Lung (tissue), 11 donors: ENCODE measurements at regions not wholly inside any gene's neighbourhood (a gene's known extent, or its start where the extent isn't known, plus 50 kb on each side); places are given as distances from the start of the nearest gene placed in this dataset.
A peak's percentile ranks its signal among the peaks of the same experiment; 100 is the strongest.

Source experiments
- ATAC-seq: fragments of 200-7000 bp; cut with Tn5 transposase; one replicate; pipeline ENCODE4 v1.9.1; 2020; ENCODE audit warnings: moderate number of reproducible peaks; ENCODE audit not compliant: insufficient read depth, low FRiP score
- DNase-seq, 3 donors: peaks; one replicate each; pipeline ENCODE4 v3.0.0-alpha.2; 2013 to 2017
- H3K27ac ChIP-seq, 2 donors: one replicate each; pipeline ENCODE4 v1.5.1; 2013; ENCODE audit warnings: mild to moderate bottlenecking in 2 of 2, moderate library complexity in 2 of 2, control low read depth in 1 of 2, inconsistent platforms in 1 of 2, low read depth in 1 of 2, low read length in 1 of 2
- H3K27me3 ChIP-seq, 3 donors: one replicate each; pipeline ENCODE4 v1.5.1; 2013; ENCODE audit warnings: low read length in 2 of 3; ENCODE audit not compliant: control insufficient read depth in 3 of 3, insufficient read depth in 3 of 3
- H3K36me3 ChIP-seq, 4 donors: one replicate each; pipeline ENCODE4 v1.5.1; 2013; ENCODE audit warnings: low read length in 4 of 4, mild to moderate bottlenecking in 1 of 4, moderate library complexity in 1 of 4; ENCODE audit not compliant: control insufficient read depth in 4 of 4, insufficient read depth in 4 of 4
- H3K4me1 ChIP-seq, 5 donors: one replicate each; pipeline ENCODE4 v1.5.1; 2013; ENCODE audit warnings: low read length in 5 of 5, mild to moderate bottlenecking in 2 of 5, moderate library complexity in 1 of 5; ENCODE audit not compliant: control insufficient read depth in 5 of 5, insufficient read depth in 5 of 5
- H3K4me3 ChIP-seq: one replicate; pipeline ENCODE4 v1.5.1; 2013; ENCODE audit warnings: mild to moderate bottlenecking, control low read depth, moderate library complexity
- H3K9ac ChIP-seq, 2 donors: one replicate each; pipeline ENCODE4 v1.5.1; 2013; ENCODE audit warnings: low read length in 2 of 2, control low read depth in 1 of 2; ENCODE audit not compliant: insufficient read depth in 1 of 2
- H3K9me3 ChIP-seq, 4 donors: one replicate each; pipeline ENCODE4 v1.5.1; 2013; ENCODE audit warnings: low read length in 3 of 4, mild to moderate bottlenecking in 1 of 4, moderate library complexity in 1 of 4; ENCODE audit not compliant: control insufficient read depth in 4 of 4, insufficient read depth in 3 of 4
- CTCF ChIP-seq: IDR thresholded peaks from 2 replicates; pipeline ENCODE4 v1.5.1; 2012; ENCODE audit warnings: mild to moderate bottlenecking; ENCODE audit errors: control extremely low read depth, extremely low read depth
- WGBS, 2 donors: extraction: QIAGEN DNeasy Blood & Tissue Kit; methylation state at CpG; one replicate each; pipeline ENCODE4 v1.1.7; 2013; 5-methylcytosine and 5-hydroxymethylcytosine counted together
- donor health status: control.
- donor health status: control.
- donor health status: Bipolar disorder and iron deficiency.
- donor health status: healthy.
- donor health status: DM: yes; HTN: yes; CAD: no.

GRCh38 chr3:25262322-25262721 is 165.7 kb upstream of the RARB start:
- Histone ChIP-seq H3K4me1 (peaks cover 0 to 7% (median 0%) of the 10 kb centered on the region in 5 donors), H3K27ac (no peak overlapping the region), H3K36me3 (no peaks in the 10 kb centered on the region), H3K9me3 (peaks cover 0 to 3% (median 0%) of the 10 kb centered on the region in 4 donors), H3K27me3 (no peaks in the 10 kb centered on the region), H3K9ac (no peak overlapping the region), H3K4me3 (no peak overlapping the region)
- WGBS, 2 donors, result 74 to 83% methylated on average over 6 of the region's 6 CpGs
- ATAC-seq, result no peak
- no peak for DNase-seq
- no peak for TF ChIP-seq CTCF

- H3K4me3 ChIP-seq, result no peak overlapping the region
- DNase-seq (peak in 1 of 3 donors; percentile 23), ATAC-seq (no peak)
- no peaks in the 10 kb centered on the region for H3K9me3 ChIP-seq
- no peak overlapping the region for H3K27ac ChIP-seq
- no peaks in the 10 kb centered on the region for H3K27me3 ChIP-seq
- no peak overlapping the region for H3K9ac ChIP-seq
- 0 to 68% methylated on average over 1 of the region's 1 CpG for WGBS, 2 donors
- no peaks in the 10 kb centered on the region for H3K4me1 ChIP-seq
- no peaks in the 10 kb centered on the region for H3K36me3 ChIP-seq
- no peak for TF ChIP-seq CTCF
These were observed 162.8 kb upstream of the RARB start for GRCh38 chr3:25265284-25265683.

- Histone ChIP-seq H3K4me3 (no peak overlapping the region), H3K9ac (no peak overlapping the region), H3K36me3 (no peaks in the 10 kb centered on the region), H3K4me1 (no peaks in the 10 kb centered on the region), H3K27ac (no peak overlapping the region), H3K9me3 (no peaks in the 10 kb centered on the region), H3K27me3 (no peaks in the 10 kb centered on the region)
- DNase-seq, result peak in 1 of 3 donors; percentile 13
- 78 to 88% methylated on average over 1 of the region's 1 CpG for WGBS, 2 donors
- no peak for ATAC-seq
- TF ChIP-seq CTCF, result no peak
These were observed 161.4 kb upstream of the RARB start for GRCh38 chr3:25266677-25267076.

GRCh38 chr3:25272090-25272489 is 156.0 kb upstream of the RARB start:
- H3K36me3 ChIP-seq, result no peaks in the 10 kb centered on the region
- ATAC-seq, result no peak
- WGBS, 2 donors, result 83 to 86% methylated on average over 3 of the region's 3 CpGs

More at GRCh38 chr3:25272090-25272489, 156.0 kb upstream of the RARB start:
- H3K9me3 ChIP-seq, result no peaks in the 10 kb centered on the region
- TF ChIP-seq CTCF, result no peak
- DNase-seq, result no peak
- H3K9ac ChIP-seq, result no peak overlapping the region
- H3K4me3 ChIP-seq, result no peak overlapping the region
- no peaks in the 10 kb centered on the region for H3K27me3 ChIP-seq
- H3K4me1 ChIP-seq, result no peaks in the 10 kb centered on the region
- no peak overlapping the region for H3K27ac ChIP-seq
